SK-N-SH treated with all-trans-retinoic acid at 6 μM for 48 hours (cell line): ENCODE measurements at regions not wholly inside any gene's neighbourhood (a gene's known extent, or its start where the extent isn't known, plus 50 kb on each side); places are given as distances from the start of the nearest gene placed in this dataset.

Experiments used
- ARNTL ChIP-seq: fragments of 450-650 bp; formaldehyde crosslinking; IDR thresholded peaks from 2 replicates; pipeline ENCODE4 v1.5.0; 2020; ENCODE audit warnings: low read depth, mild to moderate bottlenecking, moderate library complexity, borderline replicate concordance
- CSDC2 ChIP-seq: fragments of 250-450 bp; sonication (Bioruptor Pico); IDR thresholded peaks from 2 replicates; pipeline ENCODE4 v1.5.0; 2020; ENCODE audit warnings: mild to moderate bottlenecking, moderate library complexity
- ESRRG ChIP-seq: fragments of 250-450 bp; sonication (Bioruptor Pico); IDR thresholded peaks from 2 replicates; pipeline ENCODE4 v1.6.1; 2021; ENCODE audit warnings: mild to moderate bottlenecking
- ISL1 ChIP-seq: fragments of 250-450 bp; sonication (Bioruptor Pico); IDR thresholded peaks from 2 replicates; pipeline ENCODE4 v2.1.2; 2022; ENCODE audit warnings: mild to moderate bottlenecking, moderate library complexity
- PATZ1 ChIP-seq: fragments of 250-450 bp; sonication (Bioruptor Pico); IDR thresholded peaks from 2 replicates; pipeline ENCODE4 v1.8.0; 2020; ENCODE audit warnings: mild to moderate bottlenecking, moderate library complexity, borderline replicate concordance
- RARB ChIP-seq: fragments of 250-450 bp; sonication (Bioruptor Pico); IDR thresholded peaks from 2 replicates; pipeline ENCODE4 v1.8.0; 2021; ENCODE audit warnings: mild to moderate bottlenecking, moderate library complexity
- TCF4 ChIP-seq: fragments of 250-450 bp; sonication (Bioruptor Pico); IDR thresholded peaks from 2 replicates; pipeline ENCODE4 v1.8.0; 2021; ENCODE audit warnings: mild to moderate bottlenecking, moderate library complexity, borderline replicate concordance
- ZC3H10 ChIP-seq: fragments of 250-450 bp; sonication (Bioruptor Pico); IDR thresholded peaks from 2 replicates; pipeline ENCODE4 v1.5.1; 2021; ENCODE audit warnings: mild to moderate bottlenecking, moderate library complexity
- ZFP30 ChIP-seq: fragments of 450-650 bp; formaldehyde crosslinking; IDR thresholded peaks from 2 replicates; pipeline ENCODE4 v1.5.0; 2022; ENCODE audit warnings: mild to moderate bottlenecking, moderate library complexity
- ZNF565 ChIP-seq: fragments of 450-650 bp; formaldehyde crosslinking; conservative IDR thresholded peaks from 2 replicates; pipeline ENCODE4 v1.5.0; 2020; ENCODE audit warnings: low read depth, mild to moderate bottlenecking, moderate library complexity
- ZNF8 ChIP-seq: fragments of 450-650 bp; formaldehyde crosslinking; IDR thresholded peaks from 2 replicates; pipeline ENCODE4 v1.5.0; 2020; ENCODE audit warnings: mild to moderate bottlenecking, moderate library complexity
- TF ChIP-seq, protein P1 (sequence below): fragments of 250-450 bp; sonication (Bioruptor Pico); IDR thresholded peaks from 2 replicates; pipeline ENCODE4 v1.5.1; 2020; ENCODE audit warnings: low read depth, mild to moderate bottlenecking, moderate library complexity
- TF ChIP-seq, protein P2 (sequence below): fragments of 250-450 bp; sonication (Bioruptor Pico); IDR thresholded peaks from 2 replicates; pipeline ENCODE4 v1.5.1; 2021; ENCODE audit warnings: mild to moderate bottlenecking, moderate library complexity

DNA sequence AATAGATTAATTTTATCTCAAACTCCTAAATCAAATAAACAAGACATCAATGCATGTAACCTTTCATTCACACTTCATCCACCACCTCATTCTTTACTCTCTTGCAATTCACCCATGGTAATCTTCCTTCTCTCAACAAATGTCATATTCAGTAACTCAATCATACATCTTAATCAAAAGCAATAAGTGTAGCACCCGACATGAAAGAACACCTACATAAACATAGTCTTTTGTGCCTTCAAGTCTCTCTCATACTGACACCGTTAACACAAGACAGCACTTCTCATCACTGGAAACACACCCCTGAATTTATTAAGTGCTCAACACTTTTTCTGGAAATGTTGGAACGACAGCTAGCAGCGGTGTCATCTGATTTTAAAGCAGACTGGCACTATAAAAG, 225.9 kb downstream of the TTLL7 start:
- TF ChIP-seq ISL1 (no peak), RARB (CRISPR knock-in tag) (no peak), ZFP30 (CRISPR knock-in tag) (no peak), ARNTL (no peak), CSDC2 (CRISPR knock-in tag) (no peak), TCF4 (CRISPR knock-in tag) (no peak), ZNF8 (CRISPR knock-in tag) (no peak), ZNF565 (no peak), PATZ1 (no peak), ESRRG (no peak), ZC3H10 (no peak)
- TF ChIP-seq, protein P1, sequence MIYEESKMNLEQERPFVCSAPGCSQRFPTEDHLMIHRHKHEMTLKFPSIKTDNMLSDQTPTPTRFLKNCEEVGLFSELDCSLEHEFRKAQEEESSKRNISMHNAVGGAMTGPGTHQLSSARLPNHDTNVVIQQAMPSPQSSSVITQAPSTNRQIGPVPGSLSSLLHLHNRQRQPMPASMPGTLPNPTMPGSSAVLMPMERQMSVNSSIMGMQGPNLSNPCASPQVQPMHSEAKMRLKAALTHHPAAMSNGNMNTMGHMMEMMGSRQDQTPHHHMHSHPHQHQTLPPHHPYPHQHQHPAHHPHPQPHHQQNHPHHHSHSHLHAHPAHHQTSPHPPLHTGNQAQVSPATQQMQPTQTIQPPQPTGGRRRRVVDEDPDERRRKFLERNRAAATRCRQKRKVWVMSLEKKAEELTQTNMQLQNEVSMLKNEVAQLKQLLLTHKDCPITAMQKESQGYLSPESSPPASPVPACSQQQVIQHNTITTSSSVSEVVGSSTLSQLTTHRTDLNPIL, result no peak
- TF ChIP-seq, protein P2, sequence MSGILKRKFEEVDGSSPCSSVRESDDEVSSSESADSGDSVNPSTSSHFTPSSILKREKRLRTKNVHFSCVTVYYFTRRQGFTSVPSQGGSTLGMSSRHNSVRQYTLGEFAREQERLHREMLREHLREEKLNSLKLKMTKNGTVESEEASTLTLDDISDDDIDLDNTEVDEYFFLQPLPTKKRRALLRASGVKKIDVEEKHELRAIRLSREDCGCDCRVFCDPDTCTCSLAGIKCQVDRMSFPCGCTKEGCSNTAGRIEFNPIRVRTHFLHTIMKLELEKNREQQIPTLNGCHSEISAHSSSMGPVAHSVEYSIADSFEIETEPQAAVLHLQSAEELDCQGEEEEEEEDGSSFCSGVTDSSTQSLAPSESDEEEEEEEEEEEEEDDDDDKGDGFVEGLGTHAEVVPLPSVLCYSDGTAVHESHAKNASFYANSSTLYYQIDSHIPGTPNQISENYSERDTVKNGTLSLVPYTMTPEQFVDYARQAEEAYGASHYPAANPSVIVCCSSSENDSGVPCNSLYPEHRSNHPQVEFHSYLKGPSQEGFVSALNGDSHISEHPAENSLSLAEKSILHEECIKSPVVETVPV (CRISPR knock-in tag), result no peak
